Lung (tissue), 11 donors: ENCODE measurements at regions not wholly inside any gene's neighbourhood (a gene's known extent, or its start where the extent isn't known, plus 50 kb on each side); places are given as distances from the start of the nearest gene placed in this dataset.
A peak's percentile ranks its signal among the peaks of the same experiment; 100 is the strongest.

Experiments used
- ATAC-seq: fragments of 200-7000 bp; cut with Tn5 transposase; one replicate; pipeline ENCODE4 v1.9.1; 2020; ENCODE audit warnings: moderate number of reproducible peaks; ENCODE audit not compliant: insufficient read depth, low FRiP score
- DNase-seq, 3 donors: peaks; one replicate each; pipeline ENCODE4 v3.0.0-alpha.2; 2013 to 2017
- H3K27ac ChIP-seq, 2 donors: one replicate each; pipeline ENCODE4 v1.5.1; 2013; ENCODE audit warnings: mild to moderate bottlenecking in 2 of 2, moderate library complexity in 2 of 2, control low read depth in 1 of 2, inconsistent platforms in 1 of 2, low read depth in 1 of 2, low read length in 1 of 2
- H3K27me3 ChIP-seq, 3 donors: one replicate each; pipeline ENCODE4 v1.5.1; 2013; ENCODE audit warnings: low read length in 2 of 3; ENCODE audit not compliant: control insufficient read depth in 3 of 3, insufficient read depth in 3 of 3
- H3K36me3 ChIP-seq, 4 donors: one replicate each; pipeline ENCODE4 v1.5.1; 2013; ENCODE audit warnings: low read length in 4 of 4, mild to moderate bottlenecking in 1 of 4, moderate library complexity in 1 of 4; ENCODE audit not compliant: control insufficient read depth in 4 of 4, insufficient read depth in 4 of 4
- H3K4me1 ChIP-seq, 5 donors: one replicate each; pipeline ENCODE4 v1.5.1; 2013; ENCODE audit warnings: low read length in 5 of 5, mild to moderate bottlenecking in 2 of 5, moderate library complexity in 1 of 5; ENCODE audit not compliant: control insufficient read depth in 5 of 5, insufficient read depth in 5 of 5
- H3K4me3 ChIP-seq: one replicate; pipeline ENCODE4 v1.5.1; 2013; ENCODE audit warnings: mild to moderate bottlenecking, control low read depth, moderate library complexity
- H3K9ac ChIP-seq, 2 donors: one replicate each; pipeline ENCODE4 v1.5.1; 2013; ENCODE audit warnings: low read length in 2 of 2, control low read depth in 1 of 2; ENCODE audit not compliant: insufficient read depth in 1 of 2
- H3K9me3 ChIP-seq, 4 donors: one replicate each; pipeline ENCODE4 v1.5.1; 2013; ENCODE audit warnings: low read length in 3 of 4, mild to moderate bottlenecking in 1 of 4, moderate library complexity in 1 of 4; ENCODE audit not compliant: control insufficient read depth in 4 of 4, insufficient read depth in 3 of 4
- WGBS, 2 donors: extraction: QIAGEN DNeasy Blood & Tissue Kit; methylation state at CpG; one replicate each; pipeline ENCODE4 v1.1.7; 2013; 5-methylcytosine and 5-hydroxymethylcytosine counted together
- TF ChIP-seq, protein P1 (sequence below): IDR thresholded peaks from 2 replicates; pipeline ENCODE4 v1.5.1; 2012; ENCODE audit warnings: mild to moderate bottlenecking; ENCODE audit errors: control extremely low read depth, extremely low read depth
- donor health status: control.
- donor health status: control.
- donor health status: Bipolar disorder and iron deficiency.
- donor health status: healthy.
- donor health status: DM: yes; HTN: yes; CAD: no.

DNA sequence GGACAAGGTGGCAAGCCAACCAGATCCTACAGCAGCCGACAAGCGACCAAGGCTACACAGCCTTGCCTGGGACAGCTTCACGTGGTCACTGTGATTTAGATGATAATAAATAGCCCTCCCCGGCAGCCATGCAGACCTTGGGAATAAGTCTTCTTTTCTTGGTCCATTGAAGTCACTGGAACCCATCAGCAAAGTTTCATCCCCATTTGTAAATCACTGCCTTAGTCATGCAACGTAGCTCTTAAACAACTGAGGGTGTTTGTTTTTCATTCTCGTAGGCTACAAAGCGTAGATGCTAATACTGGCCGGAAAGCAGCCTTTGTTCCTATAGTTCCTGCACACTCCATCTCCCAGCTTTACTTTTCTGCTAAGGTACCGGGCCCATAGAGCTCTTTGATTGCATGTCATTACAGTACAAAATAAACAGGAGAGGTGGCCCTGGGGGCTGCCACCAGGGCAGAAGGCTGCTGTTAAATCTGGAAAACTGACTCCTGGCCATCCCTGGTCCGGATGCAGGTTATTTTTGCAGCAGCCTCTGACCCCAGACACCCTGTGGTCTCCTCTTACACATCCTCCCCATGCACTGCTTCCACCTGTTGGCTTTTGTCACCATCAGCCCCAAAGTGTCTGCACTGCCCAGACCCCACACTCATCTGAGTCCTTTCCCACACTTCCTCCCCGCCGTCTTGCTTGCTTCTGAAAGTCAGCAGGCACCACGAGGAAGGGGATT, 105.5 kb downstream of the TOMM20 start:
- Histone ChIP-seq H3K36me3 (no peaks in the 10 kb centered on the region), H3K4me1 (peaks cover 0 to 15% (median 5%) of the 10 kb centered on the region in 5 donors), H3K27me3 (no peaks in the 10 kb centered on the region), H3K9me3 (peaks cover 0 to under 1% (median 0%) of the 10 kb centered on the region in 4 donors), H3K27ac (no peak overlapping the region), H3K4me3 (no peak overlapping the region), H3K9ac (no peak overlapping the region)
- no peak for DNase-seq
- no peak for ATAC-seq
- 80 to 87% methylated on average over 13 of the region's 13 CpGs for WGBS, 2 donors
- TF ChIP-seq, protein P1, sequence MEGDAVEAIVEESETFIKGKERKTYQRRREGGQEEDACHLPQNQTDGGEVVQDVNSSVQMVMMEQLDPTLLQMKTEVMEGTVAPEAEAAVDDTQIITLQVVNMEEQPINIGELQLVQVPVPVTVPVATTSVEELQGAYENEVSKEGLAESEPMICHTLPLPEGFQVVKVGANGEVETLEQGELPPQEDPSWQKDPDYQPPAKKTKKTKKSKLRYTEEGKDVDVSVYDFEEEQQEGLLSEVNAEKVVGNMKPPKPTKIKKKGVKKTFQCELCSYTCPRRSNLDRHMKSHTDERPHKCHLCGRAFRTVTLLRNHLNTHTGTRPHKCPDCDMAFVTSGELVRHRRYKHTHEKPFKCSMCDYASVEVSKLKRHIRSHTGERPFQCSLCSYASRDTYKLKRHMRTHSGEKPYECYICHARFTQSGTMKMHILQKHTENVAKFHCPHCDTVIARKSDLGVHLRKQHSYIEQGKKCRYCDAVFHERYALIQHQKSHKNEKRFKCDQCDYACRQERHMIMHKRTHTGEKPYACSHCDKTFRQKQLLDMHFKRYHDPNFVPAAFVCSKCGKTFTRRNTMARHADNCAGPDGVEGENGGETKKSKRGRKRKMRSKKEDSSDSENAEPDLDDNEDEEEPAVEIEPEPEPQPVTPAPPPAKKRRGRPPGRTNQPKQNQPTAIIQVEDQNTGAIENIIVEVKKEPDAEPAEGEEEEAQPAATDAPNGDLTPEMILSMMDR: no peak

DNA sequence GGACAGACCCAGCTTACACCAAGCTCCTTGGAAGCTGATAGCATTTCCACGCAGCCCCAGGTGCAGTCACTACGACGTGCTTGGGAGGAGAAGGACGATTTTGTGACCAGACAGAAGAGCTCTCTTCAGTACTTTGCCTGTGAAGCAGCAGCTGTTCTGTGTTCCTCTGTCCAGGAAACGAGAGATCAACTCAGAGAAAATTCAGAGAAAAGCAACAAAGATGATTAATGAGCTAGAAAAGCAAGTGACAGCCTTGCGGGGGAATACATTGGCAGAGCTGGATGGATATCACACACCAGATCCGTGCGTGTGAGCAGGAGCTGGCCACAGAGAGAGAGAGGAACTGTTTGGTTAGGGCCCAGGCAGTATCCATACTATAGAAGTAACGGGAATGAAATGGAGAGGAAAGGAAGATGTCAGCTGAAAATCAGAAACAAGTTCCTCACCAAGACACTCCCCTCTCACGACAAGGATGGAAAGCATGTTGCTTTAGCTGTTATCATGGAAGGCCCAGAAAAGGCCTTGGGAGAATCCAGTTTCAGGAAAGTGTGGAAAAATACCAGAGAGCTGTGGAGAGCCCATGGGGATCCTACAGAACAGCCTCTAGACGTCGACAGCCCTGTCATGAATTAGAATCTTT, 106.2 kb downstream of the TOMM20 start:
- no peak overlapping the region for H3K9ac ChIP-seq
- H3K36me3 ChIP-seq: no peaks in the 10 kb centered on the region
- TF ChIP-seq, protein P1: no peak
- no peaks in the 10 kb centered on the region for H3K27me3 ChIP-seq
- peaks cover 0 to 15% (median 5%) of the 10 kb centered on the region in 5 donors for H3K4me1 ChIP-seq
- ATAC-seq (no peak), DNase-seq (peak in 2 of 3 donors; percentile 15 to 53)
- WGBS, 2 donors: 43 to 60% methylated on average over 12 of the region's 12 CpGs
- H3K4me3 ChIP-seq: no peak overlapping the region
- H3K27ac ChIP-seq: peak overlapping the region in 1 of 2 donors; percentile 13
- H3K9me3 ChIP-seq: peaks cover 0 to 2% (median 0%) of the 10 kb centered on the region in 4 donors

DNA sequence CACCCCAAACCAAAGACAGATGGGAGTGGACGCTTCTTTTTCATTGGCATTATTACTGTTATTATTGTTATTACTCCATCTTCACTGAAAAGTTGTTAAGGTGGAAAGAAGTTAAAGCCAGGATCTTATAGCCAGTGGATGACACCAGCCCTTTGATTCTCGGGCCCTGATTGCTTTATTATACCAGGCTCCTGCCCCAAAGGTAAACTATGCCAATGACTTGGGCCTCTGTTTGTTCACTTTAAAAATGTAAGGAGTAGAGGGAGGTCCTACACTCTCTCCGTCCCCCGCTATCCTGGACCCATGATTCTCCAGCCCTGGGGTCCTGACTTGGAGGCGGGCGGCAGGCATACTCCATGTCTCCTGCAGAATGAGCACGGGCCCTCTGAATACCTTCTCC, 106.8 kb downstream of the TOMM20 start:
- DNase-seq: no peak
- 86 to 97% methylated on average over 7 of the region's 7 CpGs for WGBS, 2 donors
- ATAC-seq: no peak
- H3K4me3 ChIP-seq: no peak overlapping the region
- peaks cover 0 to 15% (median 5%) of the 10 kb centered on the region in 5 donors for H3K4me1 ChIP-seq
- H3K9ac ChIP-seq: no peak overlapping the region
- no peaks in the 10 kb centered on the region for H3K36me3 ChIP-seq
- H3K27ac ChIP-seq: no peak overlapping the region
- TF ChIP-seq, protein P1: no peak
- no peaks in the 10 kb centered on the region for H3K27me3 ChIP-seq
- peaks cover 0 to 2% (median 0%) of the 10 kb centered on the region in 4 donors for H3K9me3 ChIP-seq
